Loucy (cell line): ENCODE measurements at regions not wholly inside any gene's neighbourhood (a gene's known extent, or its start where the extent isn't known, plus 50 kb on each side); places are given as distances from the start of the nearest gene placed in this dataset.

Source experiments
- H2AFZ ChIP-seq: fragments of 200-600 bp; sonication (generic); 2 replicates; pipeline ENCODE4 v1.6.0; 2016; ENCODE audit warnings: antibody characterized with exemption, mild to moderate bottlenecking, low read length, moderate library complexity
- H3F3A ChIP-seq: fragments of 200-600 bp; 2 replicates; pipeline ENCODE4 v1.6.0; 2016; ENCODE audit warnings: antibody characterized with exemption, low read depth, mild to moderate bottlenecking
- H3K27me3 ChIP-seq: fragments of 200-600 bp; sonication (generic); 2 replicates; pipeline ENCODE4 v1.6.1; 2014; ENCODE audit warnings: low read length, mild to moderate bottlenecking; ENCODE audit not compliant: insufficient read depth, poor library complexity, severe bottlenecking
- H3K36me3 ChIP-seq: fragments of 200-600 bp; sonication (generic); 2 replicates; pipeline ENCODE4 v1.6.1; 2016; ENCODE audit warnings: low read length; ENCODE audit not compliant: insufficient read depth
- H3K4me1 ChIP-seq: fragments of 200-600 bp; sonication (generic); 2 replicates; pipeline ENCODE4 v1.5.1; 2014; ENCODE audit warnings: low read length, mild to moderate bottlenecking; ENCODE audit not compliant: insufficient read depth, poor library complexity, severe bottlenecking
- H3K4me2 ChIP-seq: fragments of 200-600 bp; sonication (generic); 2 replicates; pipeline ENCODE4 v1.6.0; 2014; ENCODE audit warnings: antibody characterized with exemption, low read length, low read depth, mild to moderate bottlenecking; ENCODE audit not compliant: poor library complexity, severe bottlenecking
- H3K4me3 ChIP-seq: fragments of 200-600 bp; sonication (generic); 2 replicates; pipeline ENCODE4 v1.5.1; 2014; ENCODE audit warnings: low read length, mild to moderate bottlenecking, mixed read lengths; ENCODE audit not compliant: poor library complexity, severe bottlenecking
- H3K79me2 ChIP-seq: fragments of 200-600 bp; sonication (generic); 2 replicates; pipeline ENCODE4 v1.6.1; 2014; ENCODE audit warnings: low read length; ENCODE audit not compliant: insufficient read depth
- H3K9ac ChIP-seq: fragments of 200-600 bp; sonication (generic); 2 replicates; pipeline ENCODE4 v1.6.0; 2014; ENCODE audit warnings: mild to moderate bottlenecking, low read depth, low read length, moderate library complexity; ENCODE audit not compliant: poor library complexity, severe bottlenecking
- H3K9me2 ChIP-seq: fragments of 200-600 bp; sonication (generic); replicated peaks from 2 replicates; pipeline ENCODE4 v1.6.1; 2016; ENCODE audit warnings: low read depth, low read length, mixed read lengths
- H3K9me3 ChIP-seq: fragments of 200-600 bp; sonication (generic); 2 replicates; pipeline ENCODE4 v1.6.1; 2014; ENCODE audit warnings: mild to moderate bottlenecking, antibody characterized with exemption, low read length, low read depth; ENCODE audit not compliant: insufficient read depth
- H4K20me1 ChIP-seq: fragments of 200-600 bp; sonication (generic); 2 replicates; pipeline ENCODE4 v1.6.0; 2014; ENCODE audit warnings: antibody characterized with exemption, low read length, mild to moderate bottlenecking; ENCODE audit not compliant: insufficient read depth, poor library complexity, severe bottlenecking
- EZH2phosphoT487 ChIP-seq: fragments of 200-600 bp; IDR thresholded peaks from 2 replicates; pipeline ENCODE4 v1.6.1; 2018; ENCODE audit warnings: antibody characterized with exemption, mild to moderate bottlenecking, moderate library complexity, borderline replicate concordance
- TF ChIP-seq, protein P1 (sequence below): fragments of 200-600 bp; sonication (generic); conservative IDR thresholded peaks from 2 replicates; pipeline ENCODE4 v1.5.1; 2014; ENCODE audit warnings: mild to moderate bottlenecking, antibody characterized with exemption, low read length

DNA sequence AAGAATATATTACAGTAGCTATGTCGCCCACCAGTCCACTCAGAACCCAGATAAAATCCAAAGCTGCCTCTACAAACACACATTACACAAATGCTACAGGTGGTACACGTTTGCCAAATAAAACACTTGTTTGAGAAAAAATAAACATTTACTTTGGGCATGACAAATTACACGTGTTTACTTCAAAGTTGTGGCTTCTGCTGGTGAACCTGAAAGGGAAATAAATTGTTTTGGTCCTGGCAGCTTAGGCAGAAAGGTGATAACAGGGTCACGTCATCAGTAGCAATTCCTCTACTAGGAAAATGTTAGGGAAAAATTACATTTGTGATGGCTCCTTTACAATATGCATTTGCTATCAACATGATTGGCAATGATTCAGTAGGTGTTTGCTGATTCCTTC, 497.3 kb upstream of the WWC1 start:
- Histone ChIP-seq H3K9me3 (no peaks in the 10 kb centered on the region), H3K27me3 (no peaks in the 10 kb centered on the region), H3K4me2 (no peak overlapping the region), H3F3A (no peaks in the 10 kb centered on the region), H3K9me2 (no peaks in the 10 kb centered on the region), H3K4me1 (no peaks in the 10 kb centered on the region), H2AFZ (no peak overlapping the region), H4K20me1 (no peaks in the 10 kb centered on the region), H3K36me3 (no peaks in the 10 kb centered on the region), H3K9ac (no peak overlapping the region), H3K4me3 (no peak overlapping the region), H3K79me2 (no peaks in the 10 kb centered on the region)
- TF ChIP-seq, protein P1, sequence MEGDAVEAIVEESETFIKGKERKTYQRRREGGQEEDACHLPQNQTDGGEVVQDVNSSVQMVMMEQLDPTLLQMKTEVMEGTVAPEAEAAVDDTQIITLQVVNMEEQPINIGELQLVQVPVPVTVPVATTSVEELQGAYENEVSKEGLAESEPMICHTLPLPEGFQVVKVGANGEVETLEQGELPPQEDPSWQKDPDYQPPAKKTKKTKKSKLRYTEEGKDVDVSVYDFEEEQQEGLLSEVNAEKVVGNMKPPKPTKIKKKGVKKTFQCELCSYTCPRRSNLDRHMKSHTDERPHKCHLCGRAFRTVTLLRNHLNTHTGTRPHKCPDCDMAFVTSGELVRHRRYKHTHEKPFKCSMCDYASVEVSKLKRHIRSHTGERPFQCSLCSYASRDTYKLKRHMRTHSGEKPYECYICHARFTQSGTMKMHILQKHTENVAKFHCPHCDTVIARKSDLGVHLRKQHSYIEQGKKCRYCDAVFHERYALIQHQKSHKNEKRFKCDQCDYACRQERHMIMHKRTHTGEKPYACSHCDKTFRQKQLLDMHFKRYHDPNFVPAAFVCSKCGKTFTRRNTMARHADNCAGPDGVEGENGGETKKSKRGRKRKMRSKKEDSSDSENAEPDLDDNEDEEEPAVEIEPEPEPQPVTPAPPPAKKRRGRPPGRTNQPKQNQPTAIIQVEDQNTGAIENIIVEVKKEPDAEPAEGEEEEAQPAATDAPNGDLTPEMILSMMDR: no peak
- TF ChIP-seq EZH2phosphoT487: no peak

DNA sequence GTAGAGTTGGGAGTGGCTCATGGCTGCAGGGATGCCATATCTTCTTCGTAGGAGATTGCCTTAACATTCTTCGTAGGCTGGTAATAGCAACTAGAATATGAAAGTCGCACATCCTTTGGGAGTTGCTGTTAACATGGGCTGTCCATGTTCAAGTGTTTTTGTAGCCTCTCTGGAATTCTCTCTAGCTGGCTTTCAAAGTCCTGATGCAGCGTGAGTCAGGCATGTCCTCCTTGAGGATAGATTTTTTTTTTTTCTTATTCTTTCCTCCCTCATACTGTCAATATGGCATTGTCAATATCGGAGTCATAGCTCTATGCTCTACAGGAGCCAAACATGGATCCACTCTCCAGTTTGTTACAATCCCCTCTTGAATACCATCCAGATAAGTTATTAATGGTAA, 494.8 kb upstream of the WWC1 start:
- TF ChIP-seq, protein P1: no peak
- no peak for TF ChIP-seq EZH2phosphoT487
- Histone ChIP-seq H3K9ac (no peak overlapping the region), H3K4me2 (no peak overlapping the region), H3K4me1 (no peaks in the 10 kb centered on the region), H3F3A (no peaks in the 10 kb centered on the region), H3K27me3 (no peaks in the 10 kb centered on the region), H3K9me3 (no peaks in the 10 kb centered on the region), H2AFZ (no peak overlapping the region), H3K79me2 (no peaks in the 10 kb centered on the region), H3K4me3 (no peak overlapping the region), H4K20me1 (no peaks in the 10 kb centered on the region), H3K9me2 (no peaks in the 10 kb centered on the region), H3K36me3 (no peaks in the 10 kb centered on the region)

DNA sequence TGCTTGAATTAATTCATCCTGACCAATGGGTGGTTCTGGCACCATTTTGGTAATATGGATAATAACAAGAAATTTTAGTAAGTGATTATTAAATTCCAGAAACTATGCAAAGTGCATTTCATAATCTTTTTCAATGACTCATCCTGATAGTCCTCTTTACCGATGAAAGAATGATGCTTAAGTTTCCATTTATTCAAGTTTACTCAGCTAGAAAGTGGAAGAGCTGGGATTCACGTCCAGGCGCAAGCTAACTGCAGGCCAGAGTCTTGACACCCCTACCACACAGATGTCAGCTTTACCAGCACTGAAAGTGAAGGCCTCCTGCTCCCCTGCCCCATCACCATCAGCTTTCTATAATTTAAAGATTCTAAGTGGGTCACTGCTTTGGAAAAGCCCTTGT, 493.5 kb upstream of the WWC1 start:
- Histone ChIP-seq H3K9ac (no peak overlapping the region), H3K4me1 (no peaks in the 10 kb centered on the region), H2AFZ (no peak overlapping the region), H3F3A (no peaks in the 10 kb centered on the region), H3K9me3 (no peaks in the 10 kb centered on the region), H3K9me2 (no peaks in the 10 kb centered on the region), H3K36me3 (no peaks in the 10 kb centered on the region), H3K4me2 (no peak overlapping the region), H3K27me3 (no peaks in the 10 kb centered on the region), H3K4me3 (no peak overlapping the region), H4K20me1 (no peaks in the 10 kb centered on the region), H3K79me2 (no peaks in the 10 kb centered on the region)
- TF ChIP-seq, protein P1: no peak
- no peak for TF ChIP-seq EZH2phosphoT487
